GM23338 (cell line): ENCODE measurements at regions not wholly inside any gene's neighbourhood (a gene's known extent, or its start where the extent isn't known, plus 50 kb on each side); places are given as distances from the start of the nearest gene placed in this dataset.

Experiments
- CREB1 ChIP-seq: fragments of 250-450 bp; sonication (Bioruptor Pico); IDR thresholded peaks from 2 replicates; pipeline ENCODE4 v1.5.0; 2020; ENCODE audit warnings: low read depth, mild to moderate bottlenecking, moderate library complexity
- EZH2 ChIP-seq: fragments of 200-600 bp; sonication (generic); IDR thresholded peaks from one replicate; pipeline ENCODE4 v1.8.0; 2017; ENCODE audit warnings: antibody characterized with exemption, mild to moderate bottlenecking, low read depth; ENCODE audit not compliant: unreplicated experiment
- EZH2phosphoT487 ChIP-seq: fragments of 200-600 bp; sonication (generic); IDR thresholded peaks from one replicate; pipeline ENCODE4 v1.8.1; 2018; ENCODE audit warnings: antibody characterized with exemption; ENCODE audit not compliant: unreplicated experiment
- JUNB ChIP-seq: IDR thresholded peaks from one replicate; pipeline ENCODE4 v1.6.1; 2016; ENCODE audit warnings: antibody characterized with exemption; ENCODE audit not compliant: unreplicated experiment
- POLR2AphosphoS5 ChIP-seq: IDR thresholded peaks from 2 replicates; pipeline ENCODE4 v1.6.1; 2016; ENCODE audit warnings: antibody characterized with exemption, low read depth
- REST ChIP-seq: IDR thresholded peaks from one replicate; pipeline ENCODE4 v1.6.1; 2018; ENCODE audit warnings: antibody characterized with exemption; ENCODE audit not compliant: unreplicated experiment
- STAT1 ChIP-seq: IDR thresholded peaks from one replicate; pipeline ENCODE4 v1.6.1; 2016; ENCODE audit warnings: antibody characterized with exemption; ENCODE audit not compliant: unreplicated experiment
- ZNF114 ChIP-seq: fragments of 250-450 bp; sonication (Bioruptor Pico); IDR thresholded peaks from 2 replicates; pipeline ENCODE4 v1.5.0; 2020; ENCODE audit warnings: mild to moderate bottlenecking, moderate library complexity
- ZNF462 ChIP-seq: fragments of 250-450 bp; sonication (Bioruptor Pico); IDR thresholded peaks from 2 replicates; pipeline ENCODE4 v1.5.0; 2020; ENCODE audit warnings: mild to moderate bottlenecking, moderate library complexity
- TF ChIP-seq, protein P1 (sequence below), 2 experiments: fragments of 200-600 bp in 1 of 2; sonication (generic) in 1 of 2; conservative IDR thresholded peaks; 2 replicates each; pipeline versions ENCODE4 v1.5.1 to v1.6.1; 2016 to 2017; ENCODE audit warnings: antibody characterized with exemption in 2 of 2, low read depth in 2 of 2, mild to moderate bottlenecking in 2 of 2, moderate library complexity in 1 of 2
- TF ChIP-seq, protein P2 (sequence below): IDR thresholded peaks from 2 replicates; pipeline ENCODE4 v1.6.1; 2016; ENCODE audit warnings: antibody characterized with exemption

- TF ChIP-seq, protein P1, sequence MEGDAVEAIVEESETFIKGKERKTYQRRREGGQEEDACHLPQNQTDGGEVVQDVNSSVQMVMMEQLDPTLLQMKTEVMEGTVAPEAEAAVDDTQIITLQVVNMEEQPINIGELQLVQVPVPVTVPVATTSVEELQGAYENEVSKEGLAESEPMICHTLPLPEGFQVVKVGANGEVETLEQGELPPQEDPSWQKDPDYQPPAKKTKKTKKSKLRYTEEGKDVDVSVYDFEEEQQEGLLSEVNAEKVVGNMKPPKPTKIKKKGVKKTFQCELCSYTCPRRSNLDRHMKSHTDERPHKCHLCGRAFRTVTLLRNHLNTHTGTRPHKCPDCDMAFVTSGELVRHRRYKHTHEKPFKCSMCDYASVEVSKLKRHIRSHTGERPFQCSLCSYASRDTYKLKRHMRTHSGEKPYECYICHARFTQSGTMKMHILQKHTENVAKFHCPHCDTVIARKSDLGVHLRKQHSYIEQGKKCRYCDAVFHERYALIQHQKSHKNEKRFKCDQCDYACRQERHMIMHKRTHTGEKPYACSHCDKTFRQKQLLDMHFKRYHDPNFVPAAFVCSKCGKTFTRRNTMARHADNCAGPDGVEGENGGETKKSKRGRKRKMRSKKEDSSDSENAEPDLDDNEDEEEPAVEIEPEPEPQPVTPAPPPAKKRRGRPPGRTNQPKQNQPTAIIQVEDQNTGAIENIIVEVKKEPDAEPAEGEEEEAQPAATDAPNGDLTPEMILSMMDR (conservative IDR thresholded peaks at IDR 0.05; ENCODE audit: low read depth in 2 of 2): no peak
- no peak for TF ChIP-seq POLR2AphosphoS5
- no peak for TF ChIP-seq EZH2
- TF ChIP-seq STAT1: no peak
- TF ChIP-seq REST: no peak
- TF ChIP-seq ZNF114: no peak
- no peak for TF ChIP-seq EZH2phosphoT487
- TF ChIP-seq, protein P2, sequence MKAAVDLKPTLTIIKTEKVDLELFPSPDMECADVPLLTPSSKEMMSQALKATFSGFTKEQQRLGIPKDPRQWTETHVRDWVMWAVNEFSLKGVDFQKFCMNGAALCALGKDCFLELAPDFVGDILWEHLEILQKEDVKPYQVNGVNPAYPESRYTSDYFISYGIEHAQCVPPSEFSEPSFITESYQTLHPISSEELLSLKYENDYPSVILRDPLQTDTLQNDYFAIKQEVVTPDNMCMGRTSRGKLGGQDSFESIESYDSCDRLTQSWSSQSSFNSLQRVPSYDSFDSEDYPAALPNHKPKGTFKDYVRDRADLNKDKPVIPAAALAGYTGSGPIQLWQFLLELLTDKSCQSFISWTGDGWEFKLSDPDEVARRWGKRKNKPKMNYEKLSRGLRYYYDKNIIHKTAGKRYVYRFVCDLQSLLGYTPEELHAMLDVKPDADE: no peak
- no peak for TF ChIP-seq ZNF462 (CRISPR knock-in tag)
- TF ChIP-seq JUNB: no peak
- TF ChIP-seq CREB1 (CRISPR knock-in tag): no peak
Observed at GRCh38 chr2:2726163-2726562, 395.1 kb upstream of the MYT1L start.
